PC-3 (cell line): ENCODE measurements at regions not wholly inside any gene's neighbourhood (a gene's known extent, or its start where the extent isn't known, plus 50 kb on each side); places are given as distances from the start of the nearest gene placed in this dataset.

Experiments used
- ATAC-seq: fragments of 200-7000 bp; cut with Tn5 transposase; 2 replicates; pipeline ENCODE4 v1.9.1; 2020; ENCODE audit warnings: mild to moderate bottlenecking, moderate library complexity
- BruUV-seq: library from RNA; stranded (reverse); fragments of 400-500 nt; replicated peaks from 2 replicates; lab custom pipeline; 2021; lab: Mats Ljungman, UMichigan
- CTCF ChIA-PET: fragments of 300-600 bp; sonication (Branson Sonifier 250); formaldehyde crosslinking; loops from one replicate; lab custom pipeline; 2022; ENCODE audit warnings: antibody characterized with exemption; lab: Charles Lee
- POLR2A ChIA-PET: fragments of 300-600 bp; sonication (Branson Sonifier 250); formaldehyde crosslinking; loops from one replicate; lab custom pipeline; 2022; ENCODE audit warnings: antibody characterized with exemption; ENCODE audit not compliant: unreplicated experiment; lab: Charles Lee
- DNase-seq: peaks from one replicate; pipeline ENCODE4 v3.0.0-alpha.2; 2015
- H2AFZ ChIP-seq: fragments of 300-600 bp; sonication (generic); 2 replicates; pipeline ENCODE4 v1.6.0; 2016; ENCODE audit warnings: antibody characterized with exemption, low read length
- H3F3A ChIP-seq: fragments of 300-600 bp; sonication (generic); one replicate; pipeline ENCODE4 v1.6.0; 2017; ENCODE audit warnings: antibody characterized with exemption, low read length, control low read depth, mild to moderate bottlenecking; ENCODE audit not compliant: unreplicated experiment
- H3K27ac ChIP-seq: fragments of 300-600 bp; sonication (generic); 2 replicates; pipeline ENCODE4 v1.5.1; 2016; ENCODE audit warnings: mild to moderate bottlenecking, low read length
- H3K27me3 ChIP-seq: fragments of 300-600 bp; sonication (generic); 2 replicates; pipeline ENCODE4 v1.6.1; 2016; ENCODE audit warnings: low read length, mixed read lengths
- H3K36me3 ChIP-seq: fragments of 300-600 bp; sonication (generic); 2 replicates; pipeline ENCODE4 v1.6.1; 2016; ENCODE audit warnings: low read depth, mixed run types, low read length, mixed read lengths
- H3K4me1 ChIP-seq: fragments of 300-600 bp; sonication (generic); 2 replicates; pipeline ENCODE4 v1.5.1; 2016; ENCODE audit warnings: low read length; ENCODE audit not compliant: insufficient read depth
- H3K4me2 ChIP-seq: fragments of 300-600 bp; sonication (generic); 2 replicates; pipeline ENCODE4 v1.6.0; 2016; ENCODE audit warnings: low read length
- H3K4me3 ChIP-seq: fragments of 300-600 bp; sonication (generic); 2 replicates; pipeline ENCODE4 v1.5.1; 2016; ENCODE audit warnings: mild to moderate bottlenecking, low read length, mixed read lengths
- H3K79me2 ChIP-seq: fragments of 300-600 bp; sonication (generic); 2 replicates; pipeline ENCODE4 v1.6.1; 2017; ENCODE audit warnings: low read length, mixed read lengths
- H3K9ac ChIP-seq: fragments of 300-600 bp; sonication (generic); 2 replicates; pipeline ENCODE4 v1.6.0; 2016; ENCODE audit warnings: mild to moderate bottlenecking, low read length
- H3K9me2 ChIP-seq: fragments of 300-600 bp; sonication (generic); replicated peaks from 2 replicates; pipeline ENCODE4 v1.6.1; 2016; ENCODE audit warnings: mixed run types, low read length, mixed read lengths
- H3K9me3 ChIP-seq: fragments of 300-600 bp; sonication (generic); 2 replicates; pipeline ENCODE4 v1.6.1; 2016; ENCODE audit warnings: low read length, mixed read lengths
- H4K20me1 ChIP-seq: fragments of 300-600 bp; sonication (generic); 2 replicates; pipeline ENCODE4 v1.6.1; 2016; ENCODE audit warnings: low read length, mixed read lengths
- EZH2 ChIP-seq: fragments of 300-600 bp; sonication (generic); IDR thresholded peaks from one replicate; pipeline ENCODE4 v1.6.1; 2017; ENCODE audit warnings: antibody characterized with exemption, mild to moderate bottlenecking, low read length; ENCODE audit not compliant: unreplicated experiment
- EZH2phosphoT487 ChIP-seq: fragments of 300-600 bp; sonication (generic); IDR thresholded peaks from 2 replicates; pipeline ENCODE4 v1.6.1; 2018; ENCODE audit warnings: mild to moderate bottlenecking, antibody characterized with exemption, low read length, borderline replicate concordance
- intact Hi-C: fragments of 100-400 bp; cut with micrococcal nuclease; formaldehyde crosslinking; loops from 2 replicates; pipeline ENCODE4 v1.9.0; 2023
- TF ChIP-seq, protein P1 (sequence below): fragments of 300-600 bp; sonication (generic); conservative IDR thresholded peaks from 2 replicates; pipeline ENCODE4 v1.5.1; 2017; ENCODE audit warnings: antibody characterized with exemption, low read depth, mild to moderate bottlenecking, low read length

DNA sequence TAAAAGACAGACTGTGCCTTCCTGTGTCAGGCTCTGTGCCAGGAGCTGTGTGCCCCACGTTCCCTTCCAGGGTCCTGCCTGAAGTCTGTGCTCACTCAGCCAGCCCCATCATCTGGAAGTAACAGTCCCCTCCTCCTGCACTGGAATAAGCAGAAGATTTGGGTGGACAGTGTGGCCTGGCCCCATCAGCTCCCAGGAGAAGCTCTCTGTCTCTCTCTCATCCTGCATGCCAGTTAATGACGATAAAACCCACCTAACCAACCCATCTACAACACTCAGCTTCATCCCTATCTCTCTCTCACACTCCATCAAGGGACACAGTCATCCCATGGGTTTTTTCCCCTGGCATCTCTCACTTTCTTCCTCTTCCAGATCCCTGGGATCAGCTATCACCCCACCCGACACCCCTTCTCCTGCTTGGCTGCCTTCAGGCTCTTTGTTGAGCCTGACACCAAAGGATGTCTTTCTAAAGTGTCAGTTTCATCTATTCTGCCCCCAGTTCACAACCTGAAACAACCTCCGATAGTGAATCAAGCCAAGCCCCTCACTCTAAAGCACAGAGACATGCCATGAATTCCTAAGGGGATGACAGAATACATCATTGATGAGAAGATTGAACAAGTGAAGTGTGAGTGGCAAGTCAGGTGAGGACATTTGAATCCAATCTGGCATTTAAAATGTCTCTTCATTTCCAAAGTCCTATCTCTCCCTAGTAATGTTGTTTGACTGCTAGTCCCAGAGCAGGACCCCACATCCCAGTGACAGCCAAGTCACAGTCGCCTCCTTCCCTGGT lies 91.4 kb upstream of the TOP3B start:
- Histone ChIP-seq H3K79me2 (no peaks in the 10 kb centered on the region), H3K4me3 (no peak overlapping the region), H3K36me3 (no peaks in the 10 kb centered on the region), H3K4me1 (peaks cover 14% of the 10 kb centered on the region), H4K20me1 (no peaks in the 10 kb centered on the region), H3K4me2 (no peak overlapping the region), H3K27ac (no peak overlapping the region), H2AFZ (no peak overlapping the region), H3K9me3 (no peaks in the 10 kb centered on the region), H3F3A (no peaks in the 10 kb centered on the region), H3K9me2 (no peaks in the 10 kb centered on the region), H3K9ac (no peak overlapping the region), H3K27me3 (no peaks in the 10 kb centered on the region)
- TF ChIP-seq EZH2phosphoT487 (no peak), EZH2 (no peak)
- CTCF ChIA-PET, result no interaction called here
- ATAC-seq (no peak), DNase-seq (no peak)
- POLR2A ChIA-PET, result no interaction called here
- intact Hi-C loops, result no loop called here
- BruUV-seq, result no TSS peak

DNA sequence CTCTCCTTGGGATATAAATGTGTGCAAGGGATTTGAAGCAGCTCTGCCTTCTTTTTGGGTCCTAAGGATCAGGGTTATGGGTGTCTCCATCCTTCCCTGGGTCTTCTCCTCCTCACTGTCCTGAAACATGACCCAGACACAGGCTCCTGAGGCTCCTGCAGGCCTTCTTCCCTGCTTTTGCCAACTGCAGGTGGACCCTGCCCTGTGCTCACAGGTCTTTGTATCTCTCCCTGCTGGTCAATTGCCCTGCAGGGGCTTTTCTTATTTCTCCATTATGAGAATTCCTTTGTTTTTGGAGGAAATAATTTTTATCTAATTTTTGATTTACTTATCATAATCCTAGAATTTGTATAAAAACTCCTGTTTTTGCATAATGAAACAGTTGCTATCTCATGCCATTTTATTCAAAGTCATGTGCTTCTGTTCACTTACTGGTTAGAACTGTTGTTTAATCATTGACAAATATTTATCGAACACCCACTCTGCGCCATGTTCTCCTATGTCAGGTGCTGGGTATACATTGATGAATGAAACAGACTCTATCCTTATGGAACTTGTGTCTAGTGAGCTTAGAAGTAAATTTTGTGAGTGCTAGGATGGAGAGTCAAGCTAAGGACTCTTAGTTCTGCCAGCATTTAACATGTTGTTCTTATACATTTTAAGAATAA lies 89.7 kb upstream of the TOP3B start:
- Histone ChIP-seq H3K36me3 (no peaks in the 10 kb centered on the region), H3K9me2 (no peaks in the 10 kb centered on the region), H3K4me3 (no peak overlapping the region), H3K9ac (no peak overlapping the region), H3K27me3 (no peaks in the 10 kb centered on the region), H3K9me3 (no peaks in the 10 kb centered on the region), H3K27ac (no peak overlapping the region), H3K79me2 (no peaks in the 10 kb centered on the region), H3K4me1 (peaks cover 14% of the 10 kb centered on the region), H3K4me2 (no peak overlapping the region), H2AFZ (no peak overlapping the region), H3F3A (no peaks in the 10 kb centered on the region), H4K20me1 (no peaks in the 10 kb centered on the region)
- TF ChIP-seq EZH2 (no peak), EZH2phosphoT487 (no peak)
- TF ChIP-seq, protein P1, sequence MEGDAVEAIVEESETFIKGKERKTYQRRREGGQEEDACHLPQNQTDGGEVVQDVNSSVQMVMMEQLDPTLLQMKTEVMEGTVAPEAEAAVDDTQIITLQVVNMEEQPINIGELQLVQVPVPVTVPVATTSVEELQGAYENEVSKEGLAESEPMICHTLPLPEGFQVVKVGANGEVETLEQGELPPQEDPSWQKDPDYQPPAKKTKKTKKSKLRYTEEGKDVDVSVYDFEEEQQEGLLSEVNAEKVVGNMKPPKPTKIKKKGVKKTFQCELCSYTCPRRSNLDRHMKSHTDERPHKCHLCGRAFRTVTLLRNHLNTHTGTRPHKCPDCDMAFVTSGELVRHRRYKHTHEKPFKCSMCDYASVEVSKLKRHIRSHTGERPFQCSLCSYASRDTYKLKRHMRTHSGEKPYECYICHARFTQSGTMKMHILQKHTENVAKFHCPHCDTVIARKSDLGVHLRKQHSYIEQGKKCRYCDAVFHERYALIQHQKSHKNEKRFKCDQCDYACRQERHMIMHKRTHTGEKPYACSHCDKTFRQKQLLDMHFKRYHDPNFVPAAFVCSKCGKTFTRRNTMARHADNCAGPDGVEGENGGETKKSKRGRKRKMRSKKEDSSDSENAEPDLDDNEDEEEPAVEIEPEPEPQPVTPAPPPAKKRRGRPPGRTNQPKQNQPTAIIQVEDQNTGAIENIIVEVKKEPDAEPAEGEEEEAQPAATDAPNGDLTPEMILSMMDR, result no peak
- intact Hi-C loops, result no loop called here
- ChIA-PET POLR2A (no interaction called here), CTCF (no interaction called here)
- BruUV-seq, result no TSS peak
- ATAC-seq (no peak), DNase-seq (no peak)

DNA sequence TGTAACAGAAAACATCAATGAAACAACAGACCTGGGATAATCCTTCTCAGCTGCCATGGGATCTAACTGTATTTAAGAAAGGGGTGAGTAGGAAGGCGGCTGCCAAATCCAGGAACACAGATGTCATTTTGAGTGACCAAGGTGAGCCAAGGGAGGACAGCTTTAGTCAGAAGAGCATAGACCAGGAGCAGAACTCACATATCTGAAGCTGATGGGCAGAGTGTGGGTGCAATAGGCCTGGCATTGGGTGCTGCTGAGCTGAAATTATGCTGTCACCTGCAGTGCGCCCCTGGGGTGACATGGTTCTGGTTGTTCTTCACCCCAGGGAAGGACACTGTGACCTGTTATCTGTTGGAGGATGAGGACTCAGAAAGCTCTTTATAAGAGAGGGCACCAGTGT lies 88.9 kb upstream of the TOP3B start:
- no TSS peak for BruUV-seq
- Histone ChIP-seq H3K36me3 (no peaks in the 10 kb centered on the region), H3K9me3 (no peaks in the 10 kb centered on the region), H3K9ac (no peak overlapping the region), H3K4me1 (peaks cover 14% of the 10 kb centered on the region), H3K27me3 (no peaks in the 10 kb centered on the region), H2AFZ (no peak overlapping the region), H4K20me1 (no peaks in the 10 kb centered on the region), H3K79me2 (no peaks in the 10 kb centered on the region), H3K4me2 (no peak overlapping the region), H3K9me2 (no peaks in the 10 kb centered on the region), H3K27ac (no peak overlapping the region), H3F3A (no peaks in the 10 kb centered on the region), H3K4me3 (no peak overlapping the region)
- DNase-seq, result no peak
- TF ChIP-seq, protein P1, result no peak
- TF ChIP-seq EZH2phosphoT487, result no peak
- no peak for TF ChIP-seq EZH2
- ChIA-PET CTCF (no interaction called here), POLR2A (no interaction called here)
- ATAC-seq, result no peak
- intact Hi-C loops, result no loop called here
